ENCODE measurements at regions not wholly inside any gene's neighbourhood (a gene's known extent, or its start where the extent isn't known, plus 50 kb on each side); places are given as distances from the start of the nearest gene placed in this dataset.

DNA sequence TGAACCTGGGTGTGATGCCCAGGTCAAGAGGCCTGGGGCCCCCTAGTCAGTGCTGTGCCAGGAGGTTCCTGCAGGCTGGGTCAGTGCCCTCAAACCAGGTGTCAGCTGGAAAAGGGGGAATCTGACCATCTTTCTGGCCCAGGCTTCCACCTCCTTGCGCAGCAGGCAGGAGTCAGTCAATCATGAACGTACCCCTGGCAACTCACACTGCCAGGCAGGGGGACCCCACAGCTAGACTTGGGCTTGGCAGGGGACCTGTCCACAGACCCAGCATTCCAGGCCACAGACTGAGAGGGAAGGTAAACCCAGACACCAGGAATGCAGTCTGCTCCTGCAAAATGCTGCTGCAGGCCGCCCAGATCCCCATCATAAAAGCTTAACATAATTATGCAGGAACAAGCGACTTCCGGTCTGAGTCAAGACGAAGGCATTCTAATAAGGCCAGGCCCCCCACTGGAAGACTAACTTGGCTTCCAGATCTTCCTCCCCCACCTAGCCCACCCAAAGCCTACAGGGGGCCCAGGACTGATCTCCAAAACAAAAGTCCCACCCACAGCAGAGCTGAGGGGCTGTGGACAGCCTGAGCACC, 156.3 kb downstream of the BCOR start:
- no peak for TF ChIP-seq EZH2 (IDR thresholded peaks at IDR 0.05; ENCODE audit: insufficient read depth, poor library complexity, severe bottlenecking)
- TF ChIP-seq EZH2phosphoT487 (IDR thresholded peaks at IDR 0.05; ENCODE audit: insufficient read depth, low read depth): no peak
